ENCODE measurements at regions not wholly inside any gene's neighbourhood (a gene's known extent, or its start where the extent isn't known, plus 50 kb on each side); places are given as distances from the start of the nearest gene placed in this dataset.

- no peak for TF ChIP-seq CTCF (IDR thresholded peaks at IDR 0.05; ENCODE audit: low read depth, low read length)
- no peak for TF ChIP-seq EZH2phosphoT487 (IDR thresholded peaks at IDR 0.05; ENCODE audit: low read depth)
Observed at GRCh38 chr10:105634281-105634680, 993.2 kb downstream of the SORCS3 start.

Data from OCI-LY3 (cell line).